ENCODE measurements at regions not wholly inside any gene's neighbourhood (a gene's known extent, or its start where the extent isn't known, plus 50 kb on each side); places are given as distances from the start of the nearest gene placed in this dataset.

- DNase-seq: no peak
These were observed 239.7 kb downstream of the PIK3R1 start for GRCh38 chr5:68455216-68455615.

GRCh38 chr5:68456756-68457217 lies 241.2 kb downstream of the PIK3R1 start:
- no peak for DNase-seq

- no peak for DNase-seq
These were observed 241.7 kb downstream of the PIK3R1 start for GRCh38 chr5:68457285-68457684.

- no peak for DNase-seq
These were observed 243.0 kb downstream of the PIK3R1 start for GRCh38 chr5:68458416-68459021.

- DNase-seq: peak; percentile 31 to 33
These were observed 243.7 kb downstream of the PIK3R1 start for GRCh38 chr5:68459093-68459809.

GRCh38 chr5:68459810-68460139 lies 244.2 kb downstream of the PIK3R1 start:
- DNase-seq: no peak

GRCh38 chr5:68460147-68460798 lies 244.7 kb downstream of the PIK3R1 start:
- no peak for DNase-seq

- no peak for DNase-seq
These were observed 248.1 kb downstream of the PIK3R1 start for GRCh38 chr5:68463606-68464005.

- no peak for DNase-seq
These were observed 248.9 kb downstream of the PIK3R1 start for GRCh38 chr5:68464424-68464823.

GRCh38 chr5:68465133-68465532 lies 249.6 kb downstream of the PIK3R1 start:
- DNase-seq: no peak

- DNase-seq: no peak
These were observed 250.5 kb downstream of the PIK3R1 start for GRCh38 chr5:68465934-68466551.

GRCh38 chr5:68467208-68467607 lies 251.7 kb downstream of the PIK3R1 start:
- no peak for DNase-seq

- DNase-seq: no peak
These were observed 252.2 kb downstream of the PIK3R1 start for GRCh38 chr5:68467794-68468193.

GRCh38 chr5:68468322-68468721 lies 252.8 kb downstream of the PIK3R1 start:
- DNase-seq: no peak

GRCh38 chr5:68475476-68475983 lies 260.0 kb downstream of the PIK3R1 start:
- DNase-seq: no peak

GRCh38 chr5:68476854-68477253 lies 261.3 kb downstream of the PIK3R1 start:
- no peak for DNase-seq

- DNase-seq: no peak
These were observed 262.9 kb downstream of the PIK3R1 start for GRCh38 chr5:68478301-68479095.

GRCh38 chr5:68479524-68479923 lies 264.0 kb downstream of the PIK3R1 start:
- DNase-seq: no peak

- DNase-seq: no peak
These were observed 264.9 kb downstream of the PIK3R1 start for GRCh38 chr5:68480335-68480940.

GRCh38 chr5:68482199-68482598 lies 266.6 kb downstream of the PIK3R1 start:
- no peak for DNase-seq

GRCh38 chr5:68484307-68485068 lies 268.9 kb downstream of the PIK3R1 start:
- no peak for DNase-seq

- DNase-seq: no peak
These were observed 274.0 kb downstream of the PIK3R1 start for GRCh38 chr5:68489556-68489955.
